Fibroblast of lung (primary cell): ENCODE measurements at regions not wholly inside any gene's neighbourhood (a gene's known extent, or its start where the extent isn't known, plus 50 kb on each side); places are given as distances from the start of the nearest gene placed in this dataset.

Experiments used
- EZH2 ChIP-seq: IDR thresholded peaks from 2 replicates; pipeline ENCODE4 v1.5.1; 2012; ENCODE audit warnings: low read length, control low read depth, mild to moderate bottlenecking; ENCODE audit errors: missing control alignments
- TF ChIP-seq, protein P1 (sequence below), 2 donors: IDR thresholded peaks in 1 of 2; conservative IDR thresholded peaks in 1 of 2; 1 replicate in 1 of 2; 2 replicates in 1 of 2; pipeline ENCODE4 v1.5.1; 2011 to 2012; ENCODE audit warnings: low read length in 2 of 2, control low read depth in 1 of 2, inconsistent platforms in 1 of 2, low read depth in 1 of 2, mild to moderate bottlenecking in 1 of 2

DNA sequence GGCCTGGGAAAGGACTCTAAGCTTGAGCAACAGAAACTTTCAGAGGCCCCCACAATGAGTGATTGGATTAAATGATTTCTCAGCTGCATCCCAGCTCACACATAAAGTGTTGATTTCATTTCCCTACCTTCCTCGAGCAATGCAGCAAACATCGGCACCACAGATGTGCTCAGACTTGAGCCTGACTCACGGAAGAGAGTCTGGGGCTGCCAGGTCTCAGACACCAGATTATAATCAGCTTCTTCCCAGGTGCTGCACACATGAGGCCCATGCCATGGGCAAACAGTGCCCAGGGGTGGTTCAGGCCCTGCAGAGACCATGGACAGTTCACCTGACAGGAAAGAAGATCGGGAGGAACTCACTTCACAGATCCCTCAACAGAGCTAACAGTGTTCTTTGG, 226.6 kb upstream of the TENM4 start:
- TF ChIP-seq, protein P1, sequence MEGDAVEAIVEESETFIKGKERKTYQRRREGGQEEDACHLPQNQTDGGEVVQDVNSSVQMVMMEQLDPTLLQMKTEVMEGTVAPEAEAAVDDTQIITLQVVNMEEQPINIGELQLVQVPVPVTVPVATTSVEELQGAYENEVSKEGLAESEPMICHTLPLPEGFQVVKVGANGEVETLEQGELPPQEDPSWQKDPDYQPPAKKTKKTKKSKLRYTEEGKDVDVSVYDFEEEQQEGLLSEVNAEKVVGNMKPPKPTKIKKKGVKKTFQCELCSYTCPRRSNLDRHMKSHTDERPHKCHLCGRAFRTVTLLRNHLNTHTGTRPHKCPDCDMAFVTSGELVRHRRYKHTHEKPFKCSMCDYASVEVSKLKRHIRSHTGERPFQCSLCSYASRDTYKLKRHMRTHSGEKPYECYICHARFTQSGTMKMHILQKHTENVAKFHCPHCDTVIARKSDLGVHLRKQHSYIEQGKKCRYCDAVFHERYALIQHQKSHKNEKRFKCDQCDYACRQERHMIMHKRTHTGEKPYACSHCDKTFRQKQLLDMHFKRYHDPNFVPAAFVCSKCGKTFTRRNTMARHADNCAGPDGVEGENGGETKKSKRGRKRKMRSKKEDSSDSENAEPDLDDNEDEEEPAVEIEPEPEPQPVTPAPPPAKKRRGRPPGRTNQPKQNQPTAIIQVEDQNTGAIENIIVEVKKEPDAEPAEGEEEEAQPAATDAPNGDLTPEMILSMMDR (conservative IDR thresholded peaks at IDR 0.05 in 1 of 2, IDR thresholded peaks at IDR 0.05 in 1 of 2; ENCODE audit: low read depth in 1 of 2, low read length in 2 of 2) = no peak
- no peak for TF ChIP-seq EZH2
